ENCODE measurements at regions not wholly inside any gene's neighbourhood (a gene's known extent, or its start where the extent isn't known, plus 50 kb on each side); places are given as distances from the start of the nearest gene placed in this dataset.

DNA sequence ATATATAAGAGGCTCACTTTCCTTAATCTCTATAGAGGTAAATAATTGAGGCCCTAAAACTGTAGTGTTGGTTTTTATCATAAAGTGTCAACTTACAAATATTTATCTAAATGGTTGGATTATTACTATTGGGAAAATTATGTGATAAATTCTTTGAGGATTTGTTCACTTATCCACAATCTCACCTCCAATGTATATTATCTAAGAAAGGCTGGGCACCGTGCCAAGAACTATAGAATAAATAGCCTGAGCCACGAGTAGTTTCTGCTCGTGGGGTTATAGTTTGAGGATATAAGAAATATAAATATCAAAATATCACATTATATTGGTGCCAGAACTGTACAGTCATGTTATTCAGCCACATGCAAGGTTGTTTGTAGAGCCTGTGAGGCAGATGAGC lies 177.9 kb downstream of the VEGFC start:
- TF ChIP-seq POLR2AphosphoS5 (IDR thresholded peaks at IDR 0.05; ENCODE audit: insufficient read depth in 1 of 2, low read depth in 1 of 2) (no peak), POLR2A (IDR thresholded peaks at IDR 0.05) (no peak)
- TF ChIP-seq, protein P1, sequence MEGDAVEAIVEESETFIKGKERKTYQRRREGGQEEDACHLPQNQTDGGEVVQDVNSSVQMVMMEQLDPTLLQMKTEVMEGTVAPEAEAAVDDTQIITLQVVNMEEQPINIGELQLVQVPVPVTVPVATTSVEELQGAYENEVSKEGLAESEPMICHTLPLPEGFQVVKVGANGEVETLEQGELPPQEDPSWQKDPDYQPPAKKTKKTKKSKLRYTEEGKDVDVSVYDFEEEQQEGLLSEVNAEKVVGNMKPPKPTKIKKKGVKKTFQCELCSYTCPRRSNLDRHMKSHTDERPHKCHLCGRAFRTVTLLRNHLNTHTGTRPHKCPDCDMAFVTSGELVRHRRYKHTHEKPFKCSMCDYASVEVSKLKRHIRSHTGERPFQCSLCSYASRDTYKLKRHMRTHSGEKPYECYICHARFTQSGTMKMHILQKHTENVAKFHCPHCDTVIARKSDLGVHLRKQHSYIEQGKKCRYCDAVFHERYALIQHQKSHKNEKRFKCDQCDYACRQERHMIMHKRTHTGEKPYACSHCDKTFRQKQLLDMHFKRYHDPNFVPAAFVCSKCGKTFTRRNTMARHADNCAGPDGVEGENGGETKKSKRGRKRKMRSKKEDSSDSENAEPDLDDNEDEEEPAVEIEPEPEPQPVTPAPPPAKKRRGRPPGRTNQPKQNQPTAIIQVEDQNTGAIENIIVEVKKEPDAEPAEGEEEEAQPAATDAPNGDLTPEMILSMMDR (IDR thresholded peaks at IDR 0.05), result no peak

Data from vagina (tissue), 2 donors.